Suprapubic skin (tissue), 3 donors: ENCODE measurements at regions not wholly inside any gene's neighbourhood (a gene's known extent, or its start where the extent isn't known, plus 50 kb on each side); places are given as distances from the start of the nearest gene placed in this dataset.

Experiments
- CTCF ChIP-seq, 2 donors: fragments of 200-600 bp in 1 of 2; fragments of 450-650 bp in 1 of 2; sonication (generic) in 1 of 2; IDR thresholded peaks; one replicate each; pipeline ENCODE4 v1.5.1; 2016 to 2019; ENCODE audit warnings: antibody characterized with exemption in 2 of 2, mild to moderate bottlenecking in 1 of 2, moderate library complexity in 1 of 2
- EP300 ChIP-seq: sonication (generic); formaldehyde crosslinking; IDR thresholded peaks from one replicate; pipeline ENCODE4 v1.6.1; 2017; ENCODE audit warnings: antibody characterized with exemption
- POLR2A ChIP-seq, 2 donors: fragments of 450-650 bp; IDR thresholded peaks; one replicate each; pipeline ENCODE4 v1.6.1; 2017; ENCODE audit warnings: antibody characterized with exemption in 2 of 2, mild to moderate bottlenecking in 2 of 2, moderate library complexity in 2 of 2

GRCh38 chr22:48459259-48459658 lies 1368.4 kb downstream of the BRD1 start:
- TF ChIP-seq CTCF (IDR thresholded peaks at IDR 0.05) (no peak), EP300 (no peak), POLR2A (IDR thresholded peaks at IDR 0.05) (no peak)
